ENCODE measurements at regions not wholly inside any gene's neighbourhood (a gene's known extent, or its start where the extent isn't known, plus 50 kb on each side); places are given as distances from the start of the nearest gene placed in this dataset.

DNA sequence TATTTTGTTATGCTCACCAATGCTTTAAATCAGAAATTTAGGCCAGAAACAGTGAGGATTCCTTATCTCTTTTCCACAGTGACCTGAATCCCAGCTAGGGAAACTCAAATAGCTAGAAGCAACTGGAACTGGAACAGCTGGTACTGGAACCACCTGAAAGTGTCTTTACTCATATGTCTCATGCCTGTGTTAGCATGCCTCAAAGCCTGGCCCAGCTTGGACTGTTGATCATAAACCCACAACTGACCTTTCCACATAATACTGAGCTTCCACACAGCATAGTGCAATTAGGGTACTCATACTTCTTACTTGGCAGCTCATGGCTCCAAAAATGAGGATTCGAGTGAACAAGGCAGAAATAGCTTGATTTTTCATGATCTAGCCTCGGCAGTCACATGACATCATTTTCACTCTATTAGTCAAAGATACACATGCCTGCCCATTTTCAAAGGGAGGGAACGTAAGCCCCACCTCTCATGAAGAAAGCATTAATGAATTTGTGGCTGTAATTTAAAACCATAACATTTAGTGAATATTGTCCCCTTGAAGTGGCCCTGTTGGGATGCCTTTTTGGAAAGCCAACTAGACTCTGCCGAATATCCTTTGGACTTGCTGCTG, 80.8 kb upstream of the ACSL1 start:
- Histone ChIP-seq H3K23ac (ENCODE audit: insufficient read length) (no peak overlapping the region), H3K56ac (replicated peaks; ENCODE audit: insufficient read length, low read depth, low read length) (no peak overlapping the region), H3K18ac (ENCODE audit: extremely low read depth, low read length) (no peak overlapping the region), H3K4ac (replicated peaks; ENCODE audit: insufficient read length, low read depth, low read length) (no peak overlapping the region), H3K14ac (ENCODE audit: insufficient read length) (no peak overlapping the region), H4K91ac (replicated peaks; ENCODE audit: insufficient read length, low read length) (no peak overlapping the region), H3K27me3 (replicated peaks in 1 of 4; ENCODE audit: control insufficient read depth in 3 of 4, extremely low read depth in 1 of 4, insufficient read depth in 3 of 4, low read length in 3 of 4) (no peaks in the 10 kb centered on the region), H3K79me2 (ENCODE audit: control insufficient read depth in 1 of 2, insufficient read depth in 2 of 2, low read length in 2 of 2) (no peaks in the 10 kb centered on the region), H3K4me2 (ENCODE audit: insufficient read depth in 1 of 2, low read depth in 2 of 2, low read length in 2 of 2) (no peak overlapping the region), H3K36me3 (ENCODE audit: control insufficient read depth in 2 of 4, insufficient read depth in 4 of 4, low read length in 3 of 4) (no peaks in the 10 kb centered on the region), H4K20me1 (replicated peaks in 1 of 2; ENCODE audit: control insufficient read depth in 1 of 2, insufficient read depth in 2 of 2, low read length in 2 of 2) (no peaks in the 10 kb centered on the region), H2BK20ac (ENCODE audit: low read length) (no peak overlapping the region), H2AFZ (ENCODE audit: low read length) (no peak overlapping the region), H3K27ac (ENCODE audit: low read depth, low read length) (no peak overlapping the region), H2BK12ac (ENCODE audit: low read depth, low read length) (no peak overlapping the region), H2BK5ac (ENCODE audit: low read depth, low read length) (no peak overlapping the region), H4K5ac (ENCODE audit: insufficient read length, low read depth, low read length) (no peak overlapping the region), H3K9me3 (ENCODE audit: insufficient read depth in 2 of 2, low read depth in 1 of 2, low read length in 1 of 2) (peaks cover 0 to 9% of the 10 kb centered on the region in 2 experiments; a peak in 2 of 4 replicates), H4K8ac (ENCODE audit: extremely low read depth, insufficient read depth, low read length) (no peak overlapping the region), H3K4me3 (ENCODE audit: extremely low read depth in 1 of 4, insufficient read depth in 2 of 4, low read depth in 3 of 4, low read length in 4 of 4) (no peak overlapping the region), H3K9ac (replicated peaks in 1 of 4; ENCODE audit: extremely low read depth in 1 of 4, low read depth in 3 of 4, low read length in 3 of 4) (no peak overlapping the region), H3K4me1 (replicated peaks in 1 of 4; ENCODE audit: control insufficient read depth in 3 of 4, insufficient read depth in 4 of 4, low read length in 3 of 4) (no peaks in the 10 kb centered on the region), H3K23me2 (ENCODE audit: low read depth, low read length) (no peaks in the 10 kb centered on the region), H2BK15ac (ENCODE audit: low read length) (no peak overlapping the region), H2AK5ac (ENCODE audit: low read depth, low read length) (no peak overlapping the region), H2BK120ac (replicated peaks; ENCODE audit: low read depth, low read length) (no peak overlapping the region), H3K79me1 (ENCODE audit: low read depth, low read length) (no peaks in the 10 kb centered on the region)
- TF ChIP-seq BCL11A (IDR thresholded peaks at IDR 0.05; ENCODE audit: low read depth in 2 of 2, low read length in 2 of 2), result no peak
- TF ChIP-seq, protein P1, sequence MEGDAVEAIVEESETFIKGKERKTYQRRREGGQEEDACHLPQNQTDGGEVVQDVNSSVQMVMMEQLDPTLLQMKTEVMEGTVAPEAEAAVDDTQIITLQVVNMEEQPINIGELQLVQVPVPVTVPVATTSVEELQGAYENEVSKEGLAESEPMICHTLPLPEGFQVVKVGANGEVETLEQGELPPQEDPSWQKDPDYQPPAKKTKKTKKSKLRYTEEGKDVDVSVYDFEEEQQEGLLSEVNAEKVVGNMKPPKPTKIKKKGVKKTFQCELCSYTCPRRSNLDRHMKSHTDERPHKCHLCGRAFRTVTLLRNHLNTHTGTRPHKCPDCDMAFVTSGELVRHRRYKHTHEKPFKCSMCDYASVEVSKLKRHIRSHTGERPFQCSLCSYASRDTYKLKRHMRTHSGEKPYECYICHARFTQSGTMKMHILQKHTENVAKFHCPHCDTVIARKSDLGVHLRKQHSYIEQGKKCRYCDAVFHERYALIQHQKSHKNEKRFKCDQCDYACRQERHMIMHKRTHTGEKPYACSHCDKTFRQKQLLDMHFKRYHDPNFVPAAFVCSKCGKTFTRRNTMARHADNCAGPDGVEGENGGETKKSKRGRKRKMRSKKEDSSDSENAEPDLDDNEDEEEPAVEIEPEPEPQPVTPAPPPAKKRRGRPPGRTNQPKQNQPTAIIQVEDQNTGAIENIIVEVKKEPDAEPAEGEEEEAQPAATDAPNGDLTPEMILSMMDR (IDR thresholded peaks at IDR 0.05; ENCODE audit: control extremely low read depth in 1 of 3, insufficient read depth in 1 of 3, low read depth in 1 of 3, low read length in 3 of 3), result no peak
- no peak for FAIRE-seq
- ChIA-PET CTCF (ENCODE audit: partially characterized antibody) (no interaction called here), POLR2A (ENCODE audit: partially characterized antibody) (no interaction called here)
- WGBS, 2 experiments (ENCODE audit: extremely low coverage in 1 of 2, insufficient coverage in 1 of 2, insufficient read length in 1 of 2, insufficient replicate concordance in 2 of 2, low coverage in 1 of 2, low lambda C conversion rate in 2 of 2, missing lambda C conversion rate in 1 of 2), result 88% methylated on average over 4 of the region's 4 CpGs; no CpG with 5 or more reads in 1 of the 2 experiments
- DNase-seq (ENCODE audit: low read depth in 1 of 2, low spot score in 2 of 2), result no peak

Data from H1 (cell line).